GM18861 (cell line): ENCODE measurements at regions not wholly inside any gene's neighbourhood (a gene's known extent, or its start where the extent isn't known, plus 50 kb on each side); places are given as distances from the start of the nearest gene placed in this dataset.

Experiments
- ATAC-seq: cut with Tn5 transposase; IDR thresholded peaks from one replicate; pipeline ENCODE4 v1.9.1; 2021; ENCODE audit not compliant: unreplicated experiment

DNA sequence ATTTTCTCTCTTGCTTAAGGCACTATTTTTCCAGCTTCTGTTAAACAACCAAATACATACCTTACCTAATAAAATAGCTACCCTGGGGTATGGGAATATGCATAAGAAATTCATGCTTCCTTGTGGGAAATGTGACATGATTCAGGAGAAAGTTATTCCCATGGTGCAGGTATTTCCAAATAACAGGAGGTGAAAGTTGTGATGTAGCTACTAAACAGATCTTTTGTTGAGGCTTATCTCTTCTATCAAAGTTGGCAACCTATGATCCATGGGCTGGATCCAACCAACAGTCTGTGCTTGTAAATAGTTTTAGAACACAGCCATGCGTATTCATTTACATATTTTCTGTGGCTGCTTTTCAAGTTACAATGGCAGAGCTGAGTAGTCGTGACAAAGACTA lies 177.8 kb upstream of the NBEA start:
- no peak for ATAC-seq

DNA sequence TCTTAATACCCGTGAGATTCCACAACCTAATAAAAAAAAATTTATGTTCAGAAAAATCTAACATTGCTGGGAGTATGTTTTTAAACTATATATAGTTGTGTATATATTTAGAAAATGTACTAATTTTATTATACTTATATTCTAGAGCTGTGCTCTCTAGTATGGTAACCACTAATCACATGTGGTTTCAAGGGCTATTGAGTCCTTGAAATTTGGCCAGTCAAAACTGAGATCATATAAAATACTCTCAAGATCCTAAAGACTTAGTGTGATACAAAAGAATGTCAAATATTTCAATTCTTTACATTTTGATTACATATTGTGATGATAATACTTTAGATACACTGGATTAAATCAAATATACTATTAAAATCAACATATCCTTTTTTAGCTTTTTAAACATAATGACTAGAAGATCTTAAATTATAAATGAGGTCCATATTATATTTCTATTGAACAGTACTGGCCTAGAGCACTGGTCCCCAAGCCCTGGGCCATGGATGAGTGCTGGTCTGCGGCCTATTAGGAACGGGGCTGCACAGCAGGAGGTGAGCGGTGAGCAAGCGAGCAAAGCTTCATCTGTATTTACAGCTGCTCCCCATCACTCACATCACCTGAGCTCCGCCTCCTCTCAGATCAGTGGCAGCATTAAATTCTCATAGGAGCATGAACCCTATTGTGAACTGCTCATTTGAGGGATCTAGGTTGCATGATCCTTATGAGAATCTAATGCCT lies 176.5 kb upstream of the NBEA start:
- no peak for ATAC-seq

DNA sequence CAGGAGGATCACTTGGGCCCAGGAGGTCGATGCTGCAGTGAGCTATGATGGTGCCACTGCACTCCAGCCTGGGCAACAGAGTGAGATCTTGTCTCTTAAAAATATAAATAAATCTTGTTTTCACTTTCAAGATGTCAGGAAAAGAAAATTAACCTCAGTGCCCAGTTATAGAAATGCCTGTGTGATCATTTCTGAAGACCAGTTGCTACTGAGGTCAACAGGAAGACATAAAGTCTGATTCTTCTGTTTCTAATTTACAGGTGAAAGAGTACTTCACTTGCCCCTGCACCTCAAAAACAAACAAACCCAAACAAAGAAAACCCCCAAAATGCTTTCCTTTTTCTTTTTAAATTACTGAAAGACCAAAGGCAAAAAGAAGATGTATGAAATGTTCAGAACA lies 174.3 kb upstream of the NBEA start:
- peak; percentile 64 for ATAC-seq

DNA sequence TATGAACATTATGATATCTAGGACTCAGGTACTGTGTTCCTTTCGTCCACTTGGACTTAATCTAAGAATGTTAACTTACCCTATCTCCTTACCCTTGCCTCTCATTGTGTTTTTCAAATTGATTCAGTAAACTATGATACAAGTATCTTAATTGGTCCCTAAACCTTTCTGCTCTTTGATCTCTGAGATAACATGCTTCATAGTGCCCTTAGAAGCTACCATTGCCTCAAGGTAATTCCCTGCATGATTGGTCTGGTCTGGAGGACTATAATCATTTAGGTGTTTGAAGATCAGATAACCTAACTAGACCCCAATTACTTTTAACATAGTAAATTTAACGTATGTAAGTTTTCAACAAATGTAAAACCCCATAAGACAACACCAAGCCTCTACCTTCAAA lies 169.9 kb upstream of the NBEA start:
- no peak for ATAC-seq

DNA sequence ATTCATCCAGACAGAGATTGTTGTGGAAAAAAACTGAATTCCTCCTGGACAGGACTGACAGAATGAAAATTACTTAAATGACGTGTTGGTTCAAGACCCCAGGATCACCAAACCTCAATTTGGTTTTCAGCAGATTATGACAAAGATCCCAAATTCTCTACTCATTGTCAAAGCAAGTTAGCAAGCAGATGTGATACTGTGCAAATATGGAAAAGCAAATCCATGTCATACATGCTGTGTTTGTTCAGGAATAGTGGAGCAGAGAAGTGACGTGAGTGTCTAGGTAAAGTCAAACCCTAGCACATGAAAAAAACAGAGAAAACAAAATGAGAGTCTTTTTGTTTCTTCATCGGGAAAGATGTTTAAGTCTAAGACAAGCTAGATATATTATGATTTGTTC lies 169.2 kb upstream of the NBEA start:
- ATAC-seq: no peak

DNA sequence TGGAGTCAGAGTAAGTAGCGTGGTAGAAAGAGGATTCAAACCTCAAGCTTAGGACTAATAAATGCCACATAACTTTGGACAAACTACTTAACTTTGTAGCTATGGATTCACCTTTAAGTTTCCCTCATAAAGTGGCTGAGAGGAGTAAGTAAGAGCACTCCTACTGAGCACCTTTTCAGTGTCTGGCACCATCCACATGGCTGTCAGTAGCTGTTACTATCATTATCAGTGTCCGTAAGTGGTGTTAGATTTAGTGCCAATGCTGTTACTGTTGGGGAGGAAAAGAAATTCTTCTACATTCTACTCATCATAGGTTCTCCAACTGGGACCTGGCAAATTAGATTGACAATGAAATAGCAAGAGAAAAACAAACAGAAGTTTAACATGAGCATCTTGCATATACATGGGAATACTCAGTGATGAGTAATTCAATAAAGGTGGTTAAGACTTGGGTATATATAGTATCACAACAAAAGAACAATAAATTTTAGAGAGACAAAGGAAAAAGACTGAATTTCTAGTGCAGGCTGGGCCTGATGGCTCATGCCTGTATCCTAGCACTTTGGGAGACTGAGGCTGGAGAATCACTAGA lies 165.6 kb upstream of the NBEA start:
- ATAC-seq: no peak

DNA sequence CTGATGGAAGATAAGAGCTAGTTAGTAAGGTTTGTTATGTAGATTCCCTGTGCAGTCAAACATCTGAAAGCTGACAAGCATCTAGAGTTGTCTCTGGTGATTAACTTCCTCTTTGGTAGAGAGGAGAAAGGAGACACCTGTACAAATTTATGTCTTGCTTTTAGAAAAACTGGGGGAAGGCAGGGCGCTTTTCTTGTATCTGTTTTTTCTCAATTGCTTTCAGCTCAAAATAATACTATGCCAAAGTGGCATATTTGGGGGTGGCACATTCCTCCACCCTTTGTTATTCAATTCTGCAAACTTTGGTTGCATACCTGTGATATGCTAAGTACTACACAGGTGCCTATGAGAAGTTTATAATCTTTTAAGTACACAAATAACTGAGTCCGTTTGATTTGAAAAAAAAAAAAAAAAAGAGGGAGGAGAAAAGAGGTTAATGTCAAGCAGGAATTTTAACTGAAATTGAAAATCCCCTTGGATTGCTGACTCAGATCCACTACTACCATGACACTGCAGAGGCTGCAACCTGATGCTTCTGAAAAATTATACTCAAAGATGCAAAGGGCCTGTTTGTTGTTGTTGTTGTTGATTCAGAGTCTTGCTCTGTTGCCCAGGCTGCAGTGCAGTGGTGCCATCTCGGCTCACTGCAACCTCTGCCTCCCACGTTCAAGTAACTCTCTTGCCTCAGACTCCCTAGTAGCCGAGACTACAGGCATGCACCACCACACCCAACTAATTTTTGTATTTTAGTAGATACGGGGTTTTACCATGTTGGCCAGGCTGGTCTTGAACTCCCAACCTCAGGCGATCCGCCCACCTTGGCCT lies 164.8 kb upstream of the NBEA start:
- no peak for ATAC-seq

DNA sequence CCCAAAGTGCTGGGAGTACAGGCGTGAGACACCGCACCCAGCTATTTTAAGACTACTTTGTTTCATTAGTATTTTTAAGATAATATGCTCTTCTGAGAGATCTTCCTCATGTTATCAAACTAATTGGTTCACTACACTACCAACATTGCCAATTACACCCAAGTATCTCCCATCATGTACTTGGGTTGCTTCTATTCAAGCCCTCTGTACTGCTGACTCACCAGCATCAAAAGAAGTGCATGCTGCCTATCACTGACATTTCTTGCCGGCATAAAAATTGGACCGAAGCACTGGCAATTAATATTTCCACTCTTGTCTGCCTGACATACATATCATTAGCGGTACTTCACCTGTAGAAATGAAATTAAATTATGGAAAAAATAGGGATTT lies 164.2 kb upstream of the NBEA start:
- no peak for ATAC-seq

DNA sequence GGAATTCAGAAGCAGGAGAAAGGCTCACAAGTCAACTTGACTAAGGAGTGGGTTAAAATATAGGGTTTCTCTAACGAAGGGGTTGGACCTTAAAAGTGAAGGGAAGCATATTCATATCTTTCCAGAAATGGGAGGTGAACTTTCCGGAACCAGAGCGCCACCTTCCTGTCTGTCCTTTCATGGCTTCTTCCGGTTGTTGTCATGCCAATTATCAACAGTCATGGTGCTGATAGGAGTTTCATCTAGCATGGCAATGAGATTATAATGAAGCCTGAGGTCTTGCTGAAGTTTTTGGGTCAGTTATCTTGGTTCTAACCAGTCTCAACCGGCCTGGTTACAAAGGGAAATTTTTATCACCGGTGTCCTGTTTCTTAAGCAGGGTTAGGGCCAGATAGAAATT lies 162.9 kb upstream of the NBEA start:
- no peak for ATAC-seq

DNA sequence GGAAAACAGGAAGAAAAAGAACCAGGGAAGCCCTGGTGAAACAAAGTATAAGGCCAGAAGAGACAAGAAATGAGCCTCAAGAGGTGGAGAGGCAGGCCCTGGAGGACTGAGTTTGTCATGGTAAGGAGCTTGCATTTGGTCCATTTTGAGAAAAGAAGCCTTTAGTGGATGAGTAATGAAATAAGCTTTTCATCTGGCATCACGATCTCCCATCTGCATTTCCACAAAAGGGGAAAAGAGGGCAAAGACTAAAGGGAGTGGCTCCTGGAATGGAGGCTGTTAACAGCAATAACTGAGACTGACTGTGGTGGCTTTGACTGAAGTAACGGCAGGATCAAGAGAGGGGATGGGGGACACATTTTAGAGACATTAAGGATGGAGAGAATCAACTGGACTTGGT lies 148.8 kb upstream of the NBEA start:
- ATAC-seq: no peak

DNA sequence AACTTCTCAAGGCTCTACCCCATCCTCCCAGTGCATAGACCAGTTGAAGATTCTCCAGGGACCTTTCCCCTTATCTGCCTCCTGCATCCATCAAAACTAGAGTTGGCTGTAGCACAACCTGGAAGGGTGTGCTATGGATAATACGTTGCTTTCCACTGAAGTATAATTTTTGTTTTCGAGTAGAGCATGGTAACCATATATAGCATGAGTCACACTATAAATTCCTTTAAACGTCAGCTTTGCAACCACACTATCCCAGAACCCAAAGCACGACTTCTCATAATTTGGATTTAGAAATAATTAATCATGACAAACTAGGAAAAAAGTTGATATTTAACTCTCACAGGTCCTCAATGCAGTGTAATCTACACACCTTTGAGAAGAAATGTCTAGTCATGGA lies 138.3 kb upstream of the NBEA start:
- no peak for ATAC-seq

DNA sequence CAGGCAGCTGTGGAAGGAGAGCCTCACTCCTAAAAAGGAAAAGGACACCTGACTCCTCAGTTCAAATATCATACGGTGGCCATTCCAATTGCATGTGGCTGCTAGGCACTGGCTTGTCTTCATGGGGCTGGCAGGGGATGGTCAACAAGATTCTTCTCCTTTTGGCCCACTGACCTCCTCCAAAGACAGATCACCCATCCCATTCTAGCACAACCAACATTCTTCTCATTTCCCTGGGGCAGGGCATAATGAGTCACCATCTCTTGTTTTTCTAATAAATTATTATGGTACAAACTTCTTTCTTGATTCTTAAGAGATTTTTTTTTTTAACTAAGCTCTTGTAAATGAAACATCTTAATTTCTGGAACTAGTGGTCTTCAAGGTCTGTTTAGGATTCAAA lies 136.7 kb upstream of the NBEA start:
- ATAC-seq: no peak

DNA sequence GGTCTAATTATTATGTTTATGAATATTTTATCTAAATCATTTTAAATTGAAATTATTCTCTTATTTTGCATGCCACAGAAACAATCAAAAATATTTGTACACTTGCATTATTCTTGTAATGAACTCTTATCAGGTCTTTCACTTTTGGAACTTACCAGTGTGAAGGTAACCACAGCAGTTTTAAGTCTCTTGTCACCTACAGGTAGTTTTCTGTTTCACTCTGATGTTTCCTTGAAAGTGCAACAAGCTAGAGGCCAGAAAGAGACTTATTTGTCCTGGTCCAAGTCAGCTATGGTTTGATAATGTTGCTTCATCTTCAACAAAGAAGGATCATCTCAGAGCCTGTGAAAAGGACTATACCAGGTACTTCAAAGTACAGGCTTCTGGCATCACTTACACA lies 133.4 kb upstream of the NBEA start:
- ATAC-seq: peak; percentile 49

DNA sequence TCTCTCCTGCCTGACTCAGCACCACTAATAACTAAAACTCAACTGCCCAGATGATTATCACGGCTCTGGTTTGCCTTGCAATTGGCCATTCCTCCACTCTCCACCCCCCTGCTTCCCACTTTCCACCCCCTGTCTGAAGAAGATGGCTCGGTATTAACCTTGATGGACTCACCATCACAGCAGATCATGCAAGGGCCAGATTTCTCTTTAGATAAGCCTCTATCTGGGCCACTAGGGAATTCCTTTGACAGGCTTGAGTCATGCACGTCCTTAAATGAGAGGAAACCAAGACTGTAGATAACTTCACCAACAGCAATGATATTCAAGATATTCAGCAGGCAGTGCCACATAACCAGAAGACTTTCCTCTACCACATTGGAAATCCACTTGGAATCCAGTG lies 131.1 kb upstream of the NBEA start:
- ATAC-seq: no peak

DNA sequence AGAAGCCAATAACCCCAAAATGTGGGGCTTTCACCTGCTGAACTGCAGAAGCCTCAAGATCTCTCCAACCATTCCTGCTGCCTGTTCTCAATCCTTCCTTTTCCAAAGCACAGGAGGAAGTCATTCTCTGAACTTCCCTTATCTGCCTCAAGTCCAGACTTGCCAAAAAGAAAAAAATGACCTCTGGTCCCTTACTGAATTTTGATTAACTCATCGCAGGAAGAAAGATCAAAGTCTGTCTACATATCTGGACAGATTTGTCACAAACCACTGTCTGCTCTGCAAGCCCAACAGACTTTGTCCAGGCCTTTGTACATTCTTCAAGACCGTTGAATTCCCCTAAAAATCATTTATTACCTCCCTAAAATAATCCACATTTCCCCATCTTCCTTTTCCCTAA lies 126.5 kb upstream of the NBEA start:
- ATAC-seq: no peak

DNA sequence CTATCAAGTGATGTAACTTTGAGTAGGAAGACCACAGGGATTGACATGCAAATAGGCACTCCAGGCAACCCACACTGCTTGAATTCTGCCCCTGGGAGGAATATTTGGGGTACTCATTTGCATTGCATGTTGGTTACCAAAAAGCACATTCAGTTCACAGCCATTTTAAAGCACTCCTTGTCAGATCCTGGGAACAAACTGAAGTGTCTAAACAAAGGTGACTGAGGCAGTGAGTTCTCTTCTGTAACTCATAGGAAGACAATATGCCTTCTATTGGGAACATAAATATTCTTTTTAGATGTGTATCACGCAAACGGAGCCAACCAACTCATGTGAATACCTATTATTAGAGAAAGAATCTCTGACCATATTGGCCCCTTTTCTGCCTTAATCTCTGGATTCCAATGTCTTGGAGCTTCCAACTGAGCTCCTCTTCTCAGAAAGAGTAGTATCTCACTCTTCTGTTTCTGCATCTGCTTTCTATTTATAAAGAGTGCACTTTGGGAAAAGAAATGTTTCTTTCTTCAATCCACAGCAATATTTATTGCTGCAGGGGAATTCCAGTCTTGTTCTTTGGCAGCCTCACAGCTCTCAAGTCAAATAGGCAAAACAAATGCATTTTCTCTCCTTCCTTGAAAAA lies 125.7 kb upstream of the NBEA start:
- ATAC-seq: no peak

DNA sequence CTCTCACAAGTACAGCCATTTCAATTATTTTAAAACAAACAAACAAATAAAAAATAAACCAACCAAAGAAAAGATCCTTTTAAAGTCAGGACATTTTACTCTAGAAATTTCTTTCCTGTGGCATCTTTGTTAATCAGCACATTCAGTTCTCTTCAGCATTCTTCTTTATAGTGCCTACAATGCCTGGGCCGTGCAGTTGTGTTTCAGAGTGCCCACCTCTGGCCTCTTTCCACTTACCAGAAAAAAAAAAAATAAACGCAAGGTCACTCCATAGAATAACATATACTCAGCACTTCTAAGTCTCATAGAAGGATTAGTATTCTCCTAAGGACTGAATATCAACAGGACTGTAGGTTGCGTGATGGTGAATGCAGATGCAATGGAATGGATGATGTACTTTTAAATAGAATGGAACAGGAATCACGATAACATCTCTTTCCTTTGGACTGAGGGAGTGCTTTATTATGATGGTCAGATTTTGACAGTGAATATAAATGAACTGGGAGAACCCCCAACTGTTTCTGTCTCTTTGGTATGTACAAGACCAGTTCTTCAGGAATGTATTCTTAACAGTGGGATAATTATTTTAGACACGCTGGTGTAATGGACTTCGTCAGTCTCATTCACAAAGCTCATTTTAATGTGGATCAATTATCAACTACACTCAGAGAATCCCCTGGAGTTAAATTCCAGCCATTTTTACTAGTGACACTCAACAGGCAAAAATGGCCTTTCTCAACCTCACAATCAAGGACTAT lies 125.0 kb upstream of the NBEA start:
- ATAC-seq: no peak

DNA sequence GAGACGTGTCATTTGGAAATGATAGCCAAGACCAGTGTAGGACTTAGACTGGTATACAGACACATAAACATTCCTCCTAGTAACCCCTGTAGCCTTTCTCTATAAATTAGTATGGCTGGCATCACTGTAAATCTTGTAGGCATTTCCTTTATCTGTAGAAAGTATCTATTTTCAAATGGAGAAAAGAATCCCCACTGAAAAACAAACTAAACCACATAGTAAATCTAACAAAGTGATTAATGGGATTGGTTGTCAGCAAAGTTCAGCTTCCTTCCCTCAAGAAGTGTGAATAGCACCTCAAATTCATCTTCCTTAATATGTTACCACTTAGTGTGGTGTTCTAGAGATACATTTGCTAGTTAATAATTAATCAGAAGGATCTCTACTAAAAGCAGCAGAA lies 119.4 kb upstream of the NBEA start:
- no peak for ATAC-seq

DNA sequence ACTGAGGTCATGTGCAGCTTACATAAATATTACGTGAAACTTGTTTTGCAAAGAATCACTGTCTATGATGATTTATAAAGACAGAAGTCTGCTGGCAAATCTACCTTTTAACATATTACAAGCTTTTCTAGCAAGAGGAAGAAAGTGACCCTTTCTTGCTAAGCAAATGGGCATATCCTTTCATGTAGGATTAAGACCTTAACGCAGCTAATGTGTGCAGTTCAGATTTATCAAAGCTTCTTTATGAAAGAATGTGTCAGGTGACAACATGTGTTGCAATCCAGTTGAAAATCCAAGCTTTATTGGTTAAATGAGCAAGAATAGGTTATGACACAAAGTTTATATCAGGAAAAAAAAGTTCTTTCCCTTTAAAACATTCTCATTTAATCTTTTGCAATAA lies 115.6 kb upstream of the NBEA start:
- no peak for ATAC-seq

DNA sequence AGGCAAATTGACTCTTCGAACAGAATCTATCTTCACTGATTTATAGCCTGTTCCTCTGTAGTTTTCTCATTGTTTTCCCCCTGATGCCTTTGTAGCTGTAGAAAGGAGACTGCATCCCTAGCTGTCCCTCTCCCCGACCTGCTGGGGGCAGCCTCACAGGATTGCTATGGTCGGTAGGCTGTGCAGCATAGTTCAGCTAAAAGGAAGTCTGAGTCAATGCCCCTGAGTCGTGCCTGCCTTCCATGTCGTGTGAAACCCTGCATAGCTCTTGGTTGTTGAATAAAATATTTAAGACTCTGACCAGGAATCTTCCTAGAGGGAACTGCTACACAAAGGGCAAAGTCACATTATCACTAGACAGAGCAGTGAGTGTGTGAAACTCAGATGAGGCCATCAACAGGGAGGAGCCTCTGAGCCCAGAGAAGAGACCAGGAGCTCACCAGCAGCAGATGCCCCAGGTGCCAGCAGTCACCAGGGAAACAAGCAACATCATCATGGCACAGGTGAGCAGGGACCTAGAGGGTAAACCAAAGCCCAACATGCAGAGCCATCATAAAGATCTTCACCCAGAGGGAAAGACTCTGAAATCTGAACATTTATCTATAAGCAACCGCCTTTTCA lies 108.4 kb upstream of the NBEA start:
- no peak for ATAC-seq

DNA sequence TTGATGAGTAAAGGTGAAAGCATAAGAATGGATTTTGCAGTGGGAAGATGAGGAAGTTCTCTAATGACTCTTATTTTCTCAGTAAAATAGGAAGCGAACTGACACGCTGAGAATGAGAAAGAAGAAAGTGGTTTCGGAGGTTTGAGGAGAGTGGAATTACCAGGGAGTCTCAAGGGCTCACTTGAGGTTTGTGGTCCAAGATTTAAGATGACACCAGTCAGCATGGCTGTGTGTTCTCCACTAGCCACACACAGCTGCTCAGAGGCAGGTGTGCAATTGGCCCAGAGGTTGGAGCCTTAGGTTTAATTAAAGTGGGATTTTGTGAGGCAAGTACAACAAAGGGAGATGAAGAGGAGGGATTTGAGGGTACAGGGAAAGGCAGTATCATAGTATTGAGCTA lies 99.6 kb upstream of the NBEA start:
- ATAC-seq: no peak
